Left forelimb (tissue), 1 donor: ENCODE measurements at regions not wholly inside any gene's neighbourhood (a gene's known extent, or its start where the extent isn't known, plus 50 kb on each side); places are given as distances from the start of the nearest gene placed in this dataset.
"Not testable (repeated sequence)": the region's sequence is repeated elsewhere in the genome, so short reads cannot be mapped to it uniquely, and the experiment has no call there.

ENCODE experiments used
- DNase-seq: peaks from one replicate; pipeline ENCODE4 v3.0.0-alpha.2; 2018; ENCODE audit warnings: low spot score

- DNase-seq: no peak
These were observed 721.9 kb downstream of the BRINP1 start for GRCh38 chr9:118647331-118647730.

- DNase-seq: no peak
These were observed 718.8 kb downstream of the BRINP1 start for GRCh38 chr9:118650417-118650816.

DNA sequence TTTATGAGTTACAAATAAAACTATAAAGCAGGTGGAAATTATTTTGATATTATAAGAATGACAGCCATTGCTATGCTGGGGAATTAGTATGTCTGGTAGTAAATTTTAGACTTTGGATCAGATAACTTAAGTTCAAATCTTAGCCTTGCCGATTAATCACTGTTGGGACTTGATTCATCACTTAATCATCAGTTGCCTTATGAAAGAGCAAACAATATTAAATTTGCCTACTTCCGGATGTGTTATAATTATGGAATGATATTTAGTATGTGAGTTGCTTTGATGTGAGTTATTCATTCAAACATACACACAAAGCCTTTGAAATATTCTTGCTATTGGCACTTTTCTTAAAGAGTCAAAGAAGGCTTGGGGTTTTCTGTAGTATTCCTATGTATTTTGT is 717.7 kb downstream of the BRINP1 start:
- no peak for DNase-seq

GRCh38 chr9:118652258-118652657 is 717.0 kb downstream of the BRINP1 start:
- DNase-seq: no peak

- DNase-seq: no peak
These were observed 716.3 kb downstream of the BRINP1 start for GRCh38 chr9:118652912-118653311.

DNA sequence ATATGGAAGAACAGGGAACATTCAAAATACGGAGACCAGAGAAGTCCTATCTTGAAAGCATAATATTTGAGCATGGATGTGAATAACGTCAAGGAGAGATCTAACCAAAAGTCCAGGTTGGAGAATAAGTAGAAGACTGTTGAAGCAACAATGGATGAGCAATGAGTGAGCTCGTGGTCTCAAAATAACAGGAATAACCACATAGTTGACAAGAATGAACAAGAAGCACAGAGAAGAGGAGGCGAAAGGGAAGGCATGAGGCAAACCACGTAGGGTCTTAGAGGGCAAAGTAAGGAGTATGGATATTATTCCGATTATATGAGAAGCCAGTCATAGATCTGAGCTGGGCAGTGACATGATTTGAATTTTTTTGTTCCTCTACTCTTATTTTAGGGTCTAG is 710.2 kb downstream of the BRINP1 start:
- DNase-seq: no peak

- DNase-seq: no peak
These were observed 703.9 kb downstream of the BRINP1 start for GRCh38 chr9:118665226-118665919.

DNA sequence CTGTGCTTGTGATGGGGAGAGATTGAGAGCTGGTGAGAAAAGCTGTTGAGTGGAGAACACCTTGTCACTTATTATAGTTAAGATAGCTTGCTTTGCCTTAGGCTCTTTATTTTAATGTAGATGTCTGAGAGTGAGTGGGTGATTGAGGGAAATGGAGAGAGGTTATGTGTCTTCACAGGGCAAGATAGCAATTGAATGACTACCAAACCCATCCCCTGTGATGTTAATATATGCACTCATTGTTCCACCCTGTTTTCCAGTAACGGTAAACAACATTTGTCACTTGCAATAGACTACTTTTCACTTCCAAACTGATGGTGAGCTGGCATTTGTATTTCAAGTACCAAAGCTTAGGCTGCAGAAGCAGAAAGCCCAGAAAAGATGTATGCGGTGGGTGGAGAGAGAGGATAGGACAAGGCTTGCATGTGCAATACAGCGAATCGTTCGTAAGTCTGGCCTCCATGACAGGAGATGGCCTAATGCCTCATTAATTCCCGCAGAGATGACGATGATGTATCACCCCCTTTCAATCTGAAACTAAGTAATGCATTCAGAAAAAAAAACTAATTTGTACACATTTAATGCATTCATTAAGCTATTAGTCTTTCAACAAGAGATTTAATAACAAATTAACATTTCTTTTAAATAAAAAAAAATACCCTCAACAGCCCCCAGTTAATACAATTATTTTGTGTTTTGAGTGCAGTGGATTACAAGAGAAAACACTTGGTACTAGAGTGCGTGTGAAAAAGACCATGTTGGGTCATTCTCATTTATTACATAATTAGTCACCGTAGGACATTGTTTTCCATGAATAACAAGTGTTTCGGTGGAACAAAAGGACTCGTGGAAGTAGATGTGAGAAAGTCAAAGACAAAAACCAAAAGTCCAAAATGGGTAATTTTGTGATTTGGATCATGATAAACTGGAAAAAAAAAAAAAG is 699.0 kb downstream of the BRINP1 start:
- DNase-seq: no peak

DNA sequence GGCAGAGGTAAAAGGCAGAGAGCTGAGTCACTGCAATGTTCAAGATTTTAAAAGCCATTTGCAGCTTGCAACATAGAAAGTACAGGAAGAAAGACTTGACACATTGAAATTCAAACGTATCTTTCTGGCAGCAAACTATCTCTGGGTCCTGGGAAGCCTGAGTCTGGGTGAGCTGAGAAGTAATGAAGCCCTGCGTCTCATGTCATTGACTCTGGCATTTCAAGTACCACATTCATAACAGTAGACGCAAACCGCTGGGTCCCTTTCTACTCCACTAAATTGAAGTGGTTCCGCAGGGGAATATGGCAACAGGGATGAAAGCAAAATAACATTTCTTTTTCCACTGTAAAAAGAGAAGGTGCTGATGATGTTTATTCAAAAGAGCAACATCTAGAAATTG is 694.3 kb downstream of the BRINP1 start:
- no peak for DNase-seq

DNA sequence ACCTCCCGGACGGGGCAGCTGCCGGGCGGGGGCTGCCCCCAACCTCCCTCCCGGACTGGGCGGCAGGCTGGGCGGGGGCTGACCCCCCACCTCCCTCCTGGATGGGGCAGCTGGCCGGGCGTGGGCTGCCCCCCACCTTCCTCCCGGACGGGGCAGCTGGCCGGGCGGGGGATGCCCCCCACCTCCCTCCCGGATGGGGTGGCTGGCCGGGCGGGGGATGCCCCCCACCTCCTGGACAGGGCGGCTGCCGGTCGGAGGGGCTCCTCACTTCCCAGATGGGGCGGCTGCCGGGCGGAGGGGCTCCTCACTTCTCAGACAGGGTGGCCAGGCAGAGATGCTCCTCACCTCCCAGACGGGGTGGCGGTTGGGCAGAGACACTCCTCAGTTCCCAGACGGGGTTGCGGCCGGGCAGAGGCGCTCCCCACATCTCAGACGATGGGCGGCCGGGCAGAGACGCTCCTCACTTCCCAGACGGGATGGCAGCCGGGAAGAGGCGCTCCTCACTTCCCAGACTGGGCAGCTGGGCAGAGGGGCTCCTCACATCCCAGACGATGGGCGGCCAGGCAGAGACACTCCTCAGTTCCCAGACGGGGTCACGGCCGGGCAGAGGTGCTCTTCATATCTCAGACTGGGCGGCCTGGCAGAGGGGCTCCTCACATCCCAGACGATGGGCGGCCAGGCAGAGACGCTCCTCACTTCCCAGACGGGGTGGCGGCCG is 691.1 kb downstream of the BRINP1 start:
- DNase-seq: not testable (repeated sequence)

- DNase-seq: no peak
These were observed 682.3 kb downstream of the BRINP1 start for GRCh38 chr9:118686959-118687358.

DNA sequence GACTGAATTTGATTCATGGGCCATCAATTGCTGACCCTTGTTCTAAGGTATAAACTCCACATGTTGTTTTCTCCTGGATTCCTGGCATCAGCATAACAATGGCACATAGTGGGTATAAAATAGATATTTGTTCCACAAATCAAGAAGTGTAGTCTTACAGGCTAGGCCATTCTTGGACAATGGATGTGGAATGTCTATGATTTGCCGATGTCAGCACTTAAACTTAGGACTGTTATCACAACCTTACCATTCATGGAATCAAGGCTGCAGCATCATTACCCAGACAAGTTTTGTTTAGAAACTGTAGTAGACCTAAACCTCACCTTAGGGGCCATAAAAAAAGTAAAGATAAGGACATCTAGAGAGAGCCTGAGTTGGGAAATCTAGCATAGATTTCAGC is 680.0 kb downstream of the BRINP1 start:
- DNase-seq: no peak

DNA sequence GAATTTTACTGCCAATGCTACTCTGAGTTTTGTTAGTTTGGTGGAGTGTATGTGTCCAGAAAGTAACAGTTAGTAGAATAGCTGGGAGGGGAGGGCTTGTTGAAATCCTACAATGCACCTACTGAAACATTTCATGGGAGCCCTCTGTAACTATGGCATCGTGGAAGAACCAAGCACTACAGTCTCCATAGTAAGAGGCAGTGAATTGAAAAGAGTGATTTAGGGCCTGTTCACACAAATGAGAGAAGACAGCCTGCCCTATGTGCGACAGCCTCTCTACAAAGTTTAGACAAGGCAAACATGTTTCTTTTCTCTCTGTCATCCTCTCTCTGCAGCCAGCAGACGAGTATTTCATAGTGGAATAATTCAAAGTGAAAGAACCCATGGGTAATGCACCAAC is 676.6 kb downstream of the BRINP1 start:
- DNase-seq: no peak

- DNase-seq: no peak
These were observed 675.6 kb downstream of the BRINP1 start for GRCh38 chr9:118693645-118694044.

DNA sequence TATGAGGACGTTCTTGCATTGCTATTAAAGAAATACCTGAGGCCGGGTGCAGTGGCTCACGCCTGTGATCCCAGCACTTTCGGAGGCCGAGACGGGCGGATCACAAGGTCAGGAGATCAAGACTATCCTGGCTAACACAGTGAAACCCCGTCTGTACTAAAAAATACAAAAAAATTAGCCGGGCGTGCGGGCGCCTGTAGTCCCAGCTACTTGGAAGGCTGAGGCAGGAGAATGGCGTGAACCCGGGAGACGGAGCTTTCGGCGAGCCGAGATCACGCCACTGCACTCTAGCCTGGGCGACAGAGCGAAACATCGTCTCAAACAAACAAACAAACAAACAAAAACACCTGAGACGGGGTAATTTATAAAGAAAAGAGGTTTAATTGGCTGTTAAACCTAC is 674.0 kb downstream of the BRINP1 start:
- DNase-seq: not testable (repeated sequence)

DNA sequence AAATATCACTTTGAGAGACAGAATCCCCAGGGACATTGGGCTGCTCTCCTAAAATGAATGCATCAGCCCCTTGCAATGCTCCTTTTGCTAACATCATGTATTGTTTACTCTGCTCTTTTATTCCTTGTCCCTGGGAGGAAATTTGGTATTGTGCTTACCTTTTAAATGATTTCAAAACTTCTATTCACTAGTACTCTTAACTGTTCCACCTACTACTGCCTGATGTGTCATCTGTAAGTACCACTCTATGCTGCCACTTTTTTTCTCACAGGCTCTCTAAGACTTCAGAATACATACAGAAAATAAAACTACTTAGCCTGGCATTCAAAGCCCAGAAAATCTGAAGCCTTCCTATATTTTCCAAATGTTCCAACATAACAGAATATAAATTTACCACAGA is 667.2 kb downstream of the BRINP1 start:
- no peak for DNase-seq

DNA sequence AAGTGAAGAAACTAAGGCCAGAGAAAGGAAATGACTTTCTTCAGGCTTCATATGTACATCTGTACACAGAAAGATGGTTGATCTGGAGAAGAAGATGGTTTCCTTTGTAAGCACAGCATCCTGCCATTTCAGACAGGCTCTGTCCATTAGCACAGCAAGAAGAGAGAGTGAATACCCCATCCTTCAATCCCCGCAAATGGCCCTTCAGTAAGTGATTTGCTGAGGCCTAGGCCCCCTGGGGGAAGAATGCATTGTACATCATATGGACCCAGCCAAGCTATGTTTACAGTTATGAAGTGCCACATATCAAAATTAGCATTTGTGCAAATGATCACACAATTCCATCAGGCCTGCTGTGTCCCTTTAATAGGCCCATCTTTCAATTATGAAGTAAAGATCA is 657.4 kb downstream of the BRINP1 start:
- no peak for DNase-seq

DNA sequence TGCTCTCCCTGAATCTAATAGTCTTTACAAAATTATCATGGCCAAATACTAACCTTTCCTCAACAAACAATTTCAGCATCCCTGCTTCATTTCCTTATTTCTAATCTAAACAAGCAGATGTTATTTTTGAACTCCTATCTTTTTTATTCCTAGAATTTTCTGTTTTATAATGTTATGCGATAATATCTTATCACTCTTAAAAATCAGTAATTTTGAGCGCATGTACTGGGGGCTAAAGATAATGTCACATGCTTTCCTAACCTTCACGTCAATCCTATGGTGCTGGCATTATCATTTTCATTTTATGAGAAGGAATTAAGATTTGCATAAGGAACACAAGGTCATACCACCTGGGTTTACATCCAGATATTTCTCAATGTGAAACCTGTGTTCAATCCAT is 648.0 kb downstream of the BRINP1 start:
- no peak for DNase-seq

- no peak for DNase-seq
These were observed 647.3 kb downstream of the BRINP1 start for GRCh38 chr9:118721923-118722322.

DNA sequence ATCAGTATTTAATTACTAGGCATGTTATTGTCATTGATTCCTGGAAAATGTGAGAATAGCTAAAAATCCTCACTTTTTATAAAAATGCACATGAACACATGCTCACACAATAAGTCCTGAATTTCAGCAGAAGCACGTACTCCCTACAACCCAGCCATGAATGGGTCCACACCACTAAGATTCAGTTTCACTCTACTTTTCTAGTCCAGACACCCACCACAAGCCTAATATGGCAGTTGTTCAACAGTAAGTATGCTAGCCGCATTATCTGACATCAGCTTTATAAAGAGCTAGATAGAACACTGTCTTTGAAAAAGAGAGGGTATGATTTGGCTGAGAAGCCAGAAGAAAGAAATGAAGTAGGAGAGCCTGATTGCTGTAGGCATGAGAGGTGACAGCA is 639.3 kb downstream of the BRINP1 start:
- DNase-seq: no peak

DNA sequence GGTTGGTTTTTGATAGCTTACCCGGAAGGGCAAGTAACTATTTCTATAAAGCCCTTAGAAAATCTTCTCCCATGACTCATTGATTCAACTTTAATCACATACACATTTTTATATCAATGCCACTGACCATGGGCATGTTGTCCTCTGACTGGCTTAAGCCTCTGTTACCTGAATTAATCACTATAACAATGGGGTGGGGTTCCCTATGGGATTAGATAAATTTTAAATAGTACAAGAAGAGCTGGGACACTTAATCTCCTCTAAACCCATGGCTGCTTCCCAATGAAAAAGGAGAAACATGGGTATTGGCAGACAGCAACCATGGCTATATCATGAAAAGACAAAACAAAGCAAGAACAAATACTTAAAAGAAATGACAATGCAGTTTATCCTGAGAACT is 636.2 kb downstream of the BRINP1 start:
- no peak for DNase-seq

DNA sequence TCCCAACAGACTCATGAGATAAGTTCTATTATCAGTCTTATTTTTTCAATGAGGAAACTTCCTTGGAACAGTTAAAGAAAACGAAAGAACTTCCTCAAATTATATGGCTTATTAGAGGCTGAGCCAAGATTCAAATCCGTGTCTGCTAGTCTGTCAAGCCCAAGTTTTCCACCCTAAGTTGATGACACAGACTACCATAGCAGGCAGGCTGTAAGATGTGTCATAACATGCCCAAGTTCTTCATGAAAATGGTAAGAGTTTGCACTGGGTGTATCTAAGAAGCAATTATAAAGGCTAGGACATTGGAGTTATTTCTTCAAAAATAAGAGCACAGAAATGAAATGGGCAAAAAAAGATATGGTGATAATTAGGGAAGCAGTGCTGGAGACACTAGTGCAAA is 634.5 kb downstream of the BRINP1 start:
- no peak for DNase-seq

DNA sequence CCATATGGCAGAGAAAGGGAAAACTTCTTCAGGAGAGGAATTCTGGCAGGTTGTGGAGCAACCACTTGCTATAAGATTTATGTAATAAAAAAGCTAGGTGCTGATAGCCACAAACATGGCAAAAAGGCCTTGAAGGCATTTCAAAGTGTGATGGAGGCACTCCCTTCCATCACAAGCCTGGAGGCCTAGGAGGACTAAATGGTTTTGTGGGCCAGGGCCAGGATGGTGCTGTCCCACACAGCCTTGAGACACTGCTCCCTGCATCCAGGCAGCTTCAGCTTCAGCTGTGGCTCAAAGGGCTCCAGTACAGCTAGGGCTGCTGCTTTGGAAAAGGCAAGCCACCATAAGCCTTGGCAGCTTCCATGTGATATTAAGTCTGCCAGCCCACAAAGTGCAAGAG is 632.8 kb downstream of the BRINP1 start:
- DNase-seq: no peak
